ENCODE measurements at regions not wholly inside any gene's neighbourhood (a gene's known extent, or its start where the extent isn't known, plus 50 kb on each side); places are given as distances from the start of the nearest gene placed in this dataset.

DNA sequence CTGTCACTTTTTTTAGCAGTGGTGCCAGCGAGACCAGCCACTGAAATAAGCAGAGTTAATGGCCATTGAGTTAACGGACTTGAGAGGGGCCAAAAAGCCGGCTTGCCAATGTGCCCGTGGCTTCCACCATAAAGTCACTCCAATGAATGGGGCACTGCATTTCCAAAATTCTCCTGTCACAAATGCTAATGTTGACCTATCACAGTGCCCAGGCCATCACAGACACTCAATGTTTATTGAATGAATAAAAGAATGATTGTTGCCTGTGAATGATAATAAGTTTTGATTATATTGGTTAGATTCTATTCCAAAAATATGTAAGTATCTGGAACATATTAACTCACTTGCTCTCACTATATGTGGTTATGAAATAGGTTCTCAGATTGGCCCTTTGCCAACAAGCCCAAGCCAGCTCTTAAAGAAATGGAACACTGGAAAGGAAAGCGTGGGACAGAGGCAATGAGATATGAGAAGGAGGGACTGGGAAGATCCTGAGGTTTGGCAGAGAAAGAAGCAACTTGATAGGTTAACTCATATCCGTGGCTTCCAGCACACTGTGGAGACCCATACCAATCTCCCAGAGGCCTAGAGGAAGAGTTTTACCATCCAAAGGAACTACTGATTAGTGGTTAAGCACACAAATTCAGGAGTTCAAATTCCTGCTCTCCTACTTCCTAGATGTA lies 108.7 kb downstream of the BTG1 start:
- TF ChIP-seq, protein P1, sequence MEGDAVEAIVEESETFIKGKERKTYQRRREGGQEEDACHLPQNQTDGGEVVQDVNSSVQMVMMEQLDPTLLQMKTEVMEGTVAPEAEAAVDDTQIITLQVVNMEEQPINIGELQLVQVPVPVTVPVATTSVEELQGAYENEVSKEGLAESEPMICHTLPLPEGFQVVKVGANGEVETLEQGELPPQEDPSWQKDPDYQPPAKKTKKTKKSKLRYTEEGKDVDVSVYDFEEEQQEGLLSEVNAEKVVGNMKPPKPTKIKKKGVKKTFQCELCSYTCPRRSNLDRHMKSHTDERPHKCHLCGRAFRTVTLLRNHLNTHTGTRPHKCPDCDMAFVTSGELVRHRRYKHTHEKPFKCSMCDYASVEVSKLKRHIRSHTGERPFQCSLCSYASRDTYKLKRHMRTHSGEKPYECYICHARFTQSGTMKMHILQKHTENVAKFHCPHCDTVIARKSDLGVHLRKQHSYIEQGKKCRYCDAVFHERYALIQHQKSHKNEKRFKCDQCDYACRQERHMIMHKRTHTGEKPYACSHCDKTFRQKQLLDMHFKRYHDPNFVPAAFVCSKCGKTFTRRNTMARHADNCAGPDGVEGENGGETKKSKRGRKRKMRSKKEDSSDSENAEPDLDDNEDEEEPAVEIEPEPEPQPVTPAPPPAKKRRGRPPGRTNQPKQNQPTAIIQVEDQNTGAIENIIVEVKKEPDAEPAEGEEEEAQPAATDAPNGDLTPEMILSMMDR (IDR thresholded peaks at IDR 0.05; ENCODE audit: control extremely low read depth, extremely low read depth): no peak
- peak; percentile 51 to 87 (median 79) for DNase-seq

DNA sequence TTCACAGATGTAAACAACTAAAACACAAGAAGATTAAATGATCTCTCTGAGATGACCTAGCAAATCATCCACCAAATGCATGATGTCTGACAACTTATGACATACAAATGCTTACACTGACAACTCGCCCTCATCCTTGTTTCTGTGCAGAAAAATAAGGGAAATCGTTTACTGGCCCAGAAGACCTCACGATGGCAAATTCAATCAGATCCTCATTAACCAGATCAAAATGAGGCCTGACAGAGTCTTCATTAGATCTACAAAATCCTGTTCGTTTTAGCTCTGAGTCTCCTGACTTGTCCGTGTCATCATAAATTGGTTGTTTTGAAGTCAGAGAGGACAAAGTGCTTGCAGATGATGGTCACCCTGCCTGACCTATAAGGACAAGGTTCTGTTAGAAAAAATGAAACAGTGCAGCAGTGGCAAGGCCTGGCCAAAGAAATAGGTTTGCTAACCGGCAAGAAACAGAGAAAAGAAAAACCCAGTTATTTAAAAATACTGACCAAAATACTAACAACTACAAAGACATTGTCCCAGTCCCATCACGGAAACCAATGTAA lies 109.5 kb downstream of the BTG1 start:
- no peaks in the 10 kb centered on the region for H3K36me3 ChIP-seq (ENCODE audit: control insufficient read depth in 4 of 4, insufficient read depth in 4 of 4, low read length in 4 of 4)
- ATAC-seq (ENCODE audit: insufficient read depth, low FRiP score) (no peak), DNase-seq (no peak)
- no peak overlapping the region for H3K4me3 ChIP-seq
- H3K4me1 ChIP-seq (ENCODE audit: control insufficient read depth in 5 of 5, insufficient read depth in 5 of 5, low read length in 5 of 5): peaks cover 0 to 26% (median 6%) of the 10 kb centered on the region in 5 donors
- no peaks in the 10 kb centered on the region for H3K27me3 ChIP-seq (ENCODE audit: control insufficient read depth in 3 of 3, insufficient read depth in 3 of 3, low read length in 2 of 3)
- H3K27ac ChIP-seq (ENCODE audit: low read depth in 1 of 2, low read length in 1 of 2): no peak overlapping the region
- H3K9ac ChIP-seq (ENCODE audit: insufficient read depth in 1 of 2, low read length in 2 of 2): no peak overlapping the region
- H3K9me3 ChIP-seq (ENCODE audit: control insufficient read depth in 4 of 4, insufficient read depth in 3 of 4, low read length in 3 of 4): no peaks in the 10 kb centered on the region
- TF ChIP-seq, protein P1 (IDR thresholded peaks at IDR 0.05; ENCODE audit: control extremely low read depth, extremely low read depth): no peak
- 88 to 90% methylated on average over 7 of the region's 7 CpGs for WGBS, 2 donors

More for the DNA sequence above, 108.7 kb downstream of the BTG1 start:
- no peaks in the 10 kb centered on the region for H3K9me3 ChIP-seq (ENCODE audit: control insufficient read depth in 4 of 4, insufficient read depth in 3 of 4, low read length in 3 of 4)
- ATAC-seq (ENCODE audit: insufficient read depth, low FRiP score): no peak
- peaks cover 0 to 26% (median 6%) of the 10 kb centered on the region in 5 donors for H3K4me1 ChIP-seq (ENCODE audit: control insufficient read depth in 5 of 5, insufficient read depth in 5 of 5, low read length in 5 of 5)
- no peaks in the 10 kb centered on the region for H3K27me3 ChIP-seq (ENCODE audit: control insufficient read depth in 3 of 3, insufficient read depth in 3 of 3, low read length in 2 of 3)
- no peak overlapping the region for H3K27ac ChIP-seq (ENCODE audit: low read depth in 1 of 2, low read length in 1 of 2)
- 93 to 95% methylated on average over 6 of the region's 6 CpGs for WGBS, 2 donors
- no peaks in the 10 kb centered on the region for H3K36me3 ChIP-seq (ENCODE audit: control insufficient read depth in 4 of 4, insufficient read depth in 4 of 4, low read length in 4 of 4)
- H3K4me3 ChIP-seq: no peak overlapping the region
- no peak overlapping the region for H3K9ac ChIP-seq (ENCODE audit: insufficient read depth in 1 of 2, low read length in 2 of 2)

DNA sequence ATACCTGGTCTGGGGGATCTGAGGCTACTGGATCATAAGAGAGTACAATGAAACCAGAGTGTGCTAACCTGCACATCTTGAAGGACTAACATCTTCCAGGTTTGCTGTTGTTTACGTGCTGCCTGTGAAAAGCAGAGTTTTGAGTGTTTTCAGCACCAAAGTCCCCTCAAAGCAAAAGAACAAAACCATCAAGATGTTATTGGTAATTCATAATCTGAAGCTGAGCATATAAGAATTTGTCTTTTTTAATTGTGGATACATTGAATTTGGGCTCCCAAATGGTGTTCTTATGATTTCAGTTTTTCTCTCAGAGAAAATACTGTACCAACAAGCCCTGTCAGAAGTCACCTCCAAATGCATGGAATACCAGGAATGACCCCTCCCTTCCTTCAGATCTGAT lies 110.2 kb downstream of the BTG1 start:
- DNase-seq (no peak), ATAC-seq (ENCODE audit: insufficient read depth, low FRiP score) (no peak)
- peaks cover 0 to 29% (median 6%) of the 10 kb centered on the region in 5 donors for H3K4me1 ChIP-seq (ENCODE audit: control insufficient read depth in 5 of 5, insufficient read depth in 5 of 5, low read length in 5 of 5)
- no peak overlapping the region for H3K9ac ChIP-seq (ENCODE audit: insufficient read depth in 1 of 2, low read length in 2 of 2)
- no peaks in the 10 kb centered on the region for H3K27me3 ChIP-seq (ENCODE audit: control insufficient read depth in 3 of 3, insufficient read depth in 3 of 3, low read length in 2 of 3)
- TF ChIP-seq, protein P1 (IDR thresholded peaks at IDR 0.05; ENCODE audit: control extremely low read depth, extremely low read depth): no peak
- H3K27ac ChIP-seq (ENCODE audit: low read depth in 1 of 2, low read length in 1 of 2): no peak overlapping the region
- no peaks in the 10 kb centered on the region for H3K9me3 ChIP-seq (ENCODE audit: control insufficient read depth in 4 of 4, insufficient read depth in 3 of 4, low read length in 3 of 4)
- H3K36me3 ChIP-seq (ENCODE audit: control insufficient read depth in 4 of 4, insufficient read depth in 4 of 4, low read length in 4 of 4): no peaks in the 10 kb centered on the region
- no peak overlapping the region for H3K4me3 ChIP-seq
- WGBS, 2 donors: 82 to 93% methylated on average over 1 of the region's 1 CpG
